T-helper 1 cell treated with Interleukin-12 subunit alpha and Interleukin-12 subunit beta and Interleukin-4 antibody, amounts not matched to agents 30 μg/mL and 1 μg/mL, for 36 hours (primary cell): ENCODE measurements at regions not wholly inside any gene's neighbourhood (a gene's known extent, or its start where the extent isn't known, plus 50 kb on each side); places are given as distances from the start of the nearest gene placed in this dataset.

Experiments
- H3K27ac Mint-ChIP-seq: one replicate; pipeline ENCODE4 v1.8.0; 2021; ENCODE audit warnings: mild to moderate bottlenecking, mixed read lengths
- H3K27me3 Mint-ChIP-seq: one replicate; pipeline ENCODE4 v1.8.0; 2021; ENCODE audit warnings: low read depth, mixed read lengths
- H3K36me3 Mint-ChIP-seq: one replicate; pipeline ENCODE4 v1.8.0; 2021; ENCODE audit warnings: low read depth, mixed read lengths
- H3K4me1 Mint-ChIP-seq: one replicate; pipeline ENCODE4 v1.8.0; 2021; ENCODE audit warnings: low read depth, mixed read lengths
- H3K4me3 Mint-ChIP-seq: one replicate; pipeline ENCODE4 v1.8.0; 2021; ENCODE audit warnings: mild to moderate bottlenecking, moderate library complexity, mixed read lengths
- H3K9me3 Mint-ChIP-seq: one replicate; pipeline ENCODE4 v1.8.0; 2021; ENCODE audit warnings: mixed read lengths

GRCh38 chr5:89110916-89111646 is 228.1 kb upstream of the MEF2C start:
- Mint-ChIP-seq H3K27me3 (no peaks in the 10 kb centered on the region), H3K9me3 (no peaks in the 10 kb centered on the region), H3K4me3 (no peak overlapping the region), H3K4me1 (no peaks in the 10 kb centered on the region), H3K36me3 (no peaks in the 10 kb centered on the region), H3K27ac (no peak overlapping the region)

DNA sequence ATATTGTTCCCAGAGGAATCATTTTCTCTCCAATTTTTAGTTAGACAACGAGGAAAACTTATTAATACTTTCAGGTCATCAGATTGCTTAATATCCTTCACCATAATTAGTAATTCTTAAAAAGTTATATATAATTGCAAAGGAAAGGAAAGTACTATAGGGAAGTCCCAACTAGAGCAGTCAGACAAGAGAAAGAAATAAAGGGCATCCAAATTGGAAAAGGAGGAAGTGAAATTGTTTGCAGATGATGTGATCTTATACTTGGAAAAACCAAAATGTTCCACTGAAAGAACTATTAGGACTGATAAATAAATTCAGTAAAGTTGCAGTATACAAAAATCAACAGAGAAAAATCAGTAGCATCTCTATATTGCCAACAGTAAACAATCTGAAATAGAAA is 223.5 kb upstream of the MEF2C start:
- Mint-ChIP-seq H3K36me3 (no peaks in the 10 kb centered on the region), H3K4me3 (no peak overlapping the region), H3K27ac (no peak overlapping the region), H3K27me3 (no peaks in the 10 kb centered on the region), H3K4me1 (no peaks in the 10 kb centered on the region), H3K9me3 (no peaks in the 10 kb centered on the region)

GRCh38 chr5:89105836-89106235 is 222.9 kb upstream of the MEF2C start:
- Mint-ChIP-seq H3K36me3 (no peaks in the 10 kb centered on the region), H3K4me3 (no peak overlapping the region), H3K4me1 (no peaks in the 10 kb centered on the region), H3K27ac (no peak overlapping the region), H3K27me3 (no peaks in the 10 kb centered on the region), H3K9me3 (no peaks in the 10 kb centered on the region)

DNA sequence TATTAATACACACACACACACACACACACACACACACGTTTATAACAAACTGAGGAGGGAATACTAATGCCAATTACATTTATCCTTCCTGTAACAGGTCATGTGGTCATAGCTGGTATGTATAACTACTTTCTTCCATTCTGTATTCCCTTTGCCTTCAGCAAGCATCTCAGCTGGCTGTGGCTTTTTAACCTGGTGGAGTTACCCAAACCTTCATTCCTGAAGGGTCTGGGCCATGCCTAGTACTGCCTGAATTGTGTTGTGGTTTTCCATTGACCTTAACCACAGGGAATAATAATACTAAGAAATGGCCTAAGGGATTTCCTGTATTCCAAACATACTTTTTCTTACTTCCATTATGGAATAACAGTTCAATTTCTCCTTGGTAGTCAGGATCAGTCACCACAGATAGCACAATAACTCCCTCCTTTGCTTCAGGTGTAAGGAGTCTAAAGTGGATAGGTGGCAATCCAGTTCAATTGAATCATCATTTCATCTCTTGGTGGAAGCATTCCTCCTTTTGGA is 222.2 kb upstream of the MEF2C start:
- no peaks in the 10 kb centered on the region for H3K4me1 Mint-ChIP-seq
- H3K4me3 Mint-ChIP-seq: no peak overlapping the region
- no peak overlapping the region for H3K27ac Mint-ChIP-seq
- no peaks in the 10 kb centered on the region for H3K27me3 Mint-ChIP-seq
- H3K9me3 Mint-ChIP-seq: no peaks in the 10 kb centered on the region
- H3K36me3 Mint-ChIP-seq: no peaks in the 10 kb centered on the region

DNA sequence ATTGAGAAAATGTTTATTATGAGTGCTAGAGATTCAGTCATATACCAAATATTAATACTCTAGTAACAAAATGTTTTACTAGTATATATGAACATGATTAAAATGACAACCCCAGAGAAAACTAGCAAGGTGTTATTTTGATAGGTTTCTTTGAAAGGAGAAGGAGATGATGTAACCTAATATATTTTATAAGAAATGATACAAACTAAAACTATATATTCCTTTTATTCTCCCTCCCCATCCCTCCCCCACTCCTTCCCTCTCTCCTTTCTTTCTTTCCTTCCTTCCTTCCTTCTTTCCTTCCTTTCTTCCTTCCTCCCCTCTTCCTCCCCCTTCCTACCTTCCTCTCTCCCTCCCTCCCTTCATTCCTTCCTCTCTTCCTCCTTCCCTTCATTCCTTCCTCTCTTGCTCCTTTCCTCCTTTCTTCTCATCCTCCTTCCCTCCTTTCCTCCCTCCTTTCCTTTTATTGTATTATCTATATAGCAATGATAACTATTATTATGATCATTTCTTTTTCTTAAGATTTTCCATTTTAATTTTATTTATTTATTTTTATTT is 215.3 kb upstream of the MEF2C start:
- no peaks in the 10 kb centered on the region for H3K27me3 Mint-ChIP-seq
- H3K27ac Mint-ChIP-seq: no peak overlapping the region
- no peak overlapping the region for H3K4me3 Mint-ChIP-seq
- no peaks in the 10 kb centered on the region for H3K9me3 Mint-ChIP-seq
- no peaks in the 10 kb centered on the region for H3K36me3 Mint-ChIP-seq
- no peaks in the 10 kb centered on the region for H3K4me1 Mint-ChIP-seq

GRCh38 chr5:89097103-89097502 is 214.1 kb upstream of the MEF2C start:
- no peaks in the 10 kb centered on the region for H3K36me3 Mint-ChIP-seq
- no peaks in the 10 kb centered on the region for H3K27me3 Mint-ChIP-seq
- no peak overlapping the region for H3K27ac Mint-ChIP-seq
- H3K4me3 Mint-ChIP-seq: no peak overlapping the region
- no peaks in the 10 kb centered on the region for H3K4me1 Mint-ChIP-seq
- H3K9me3 Mint-ChIP-seq: no peaks in the 10 kb centered on the region

DNA sequence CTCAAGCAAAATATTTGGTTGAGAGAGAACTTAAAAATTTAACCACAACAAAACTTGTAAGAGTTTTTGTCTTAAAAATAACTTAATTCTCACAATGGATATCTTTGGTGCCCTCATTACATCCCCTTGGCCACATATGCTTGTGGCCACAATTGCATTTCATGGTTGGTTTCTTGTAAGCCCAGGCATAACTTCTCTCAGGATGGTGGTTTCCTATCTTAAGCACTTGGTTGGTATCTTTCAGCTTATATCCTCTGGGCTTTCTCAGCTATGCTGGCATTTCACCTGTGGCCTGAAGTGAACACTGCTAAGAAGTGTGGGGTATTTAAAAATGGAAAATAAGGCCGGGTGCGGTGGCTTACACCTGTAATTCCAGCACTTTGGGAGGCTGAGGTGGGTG is 212.4 kb upstream of the MEF2C start:
- no peaks in the 10 kb centered on the region for H3K9me3 Mint-ChIP-seq
- no peak overlapping the region for H3K4me3 Mint-ChIP-seq
- H3K36me3 Mint-ChIP-seq: no peaks in the 10 kb centered on the region
- H3K27me3 Mint-ChIP-seq: no peaks in the 10 kb centered on the region
- no peaks in the 10 kb centered on the region for H3K4me1 Mint-ChIP-seq
- H3K27ac Mint-ChIP-seq: no peak overlapping the region

DNA sequence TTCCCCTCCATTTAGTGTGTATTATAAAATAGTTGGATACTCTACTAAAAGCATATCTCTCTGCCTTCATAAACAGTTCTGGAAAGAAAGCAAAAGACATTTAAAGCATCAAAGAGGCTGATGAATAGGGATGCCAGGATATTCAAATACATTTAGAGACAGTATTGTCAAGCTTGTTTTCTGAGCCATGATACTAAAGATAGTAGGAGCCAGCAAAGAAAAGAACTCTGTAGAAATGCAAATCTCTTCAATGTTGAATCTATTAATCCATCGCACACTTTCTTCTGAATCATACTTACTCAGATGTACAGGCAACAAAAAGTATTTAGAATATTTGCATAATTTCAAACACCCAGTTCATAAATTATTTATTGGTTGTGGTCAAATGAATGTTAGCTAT is 207.1 kb upstream of the MEF2C start:
- H3K4me3 Mint-ChIP-seq: no peak overlapping the region
- H3K36me3 Mint-ChIP-seq: no peaks in the 10 kb centered on the region
- H3K27ac Mint-ChIP-seq: no peak overlapping the region
- H3K4me1 Mint-ChIP-seq: no peaks in the 10 kb centered on the region
- no peaks in the 10 kb centered on the region for H3K9me3 Mint-ChIP-seq
- no peaks in the 10 kb centered on the region for H3K27me3 Mint-ChIP-seq

GRCh38 chr5:89087551-89088318 is 204.8 kb upstream of the MEF2C start:
- H3K4me1 Mint-ChIP-seq: no peaks in the 10 kb centered on the region
- H3K27ac Mint-ChIP-seq: no peak overlapping the region
- H3K4me3 Mint-ChIP-seq: no peak overlapping the region
- no peaks in the 10 kb centered on the region for H3K36me3 Mint-ChIP-seq
- H3K27me3 Mint-ChIP-seq: no peaks in the 10 kb centered on the region
- H3K9me3 Mint-ChIP-seq: no peaks in the 10 kb centered on the region

DNA sequence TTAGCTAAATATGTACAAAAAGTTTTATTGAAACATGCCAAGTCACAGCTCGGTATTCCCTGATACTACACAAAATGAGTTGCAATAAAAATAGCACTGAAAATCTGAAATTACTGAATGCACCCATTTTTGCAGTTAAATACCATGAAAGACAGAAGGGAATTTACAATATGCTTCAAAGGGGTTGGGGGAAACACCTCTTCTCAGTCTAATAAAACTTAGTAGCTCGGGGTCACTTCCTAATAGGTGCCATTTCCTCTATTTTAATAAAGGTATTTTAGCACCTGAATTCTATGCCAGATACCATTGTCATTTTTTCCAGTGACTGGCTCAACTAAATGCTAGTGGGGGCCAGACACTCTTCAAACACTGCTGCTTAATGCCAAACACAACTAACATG is 204.1 kb upstream of the MEF2C start:
- H3K27me3 Mint-ChIP-seq: no peaks in the 10 kb centered on the region
- no peak overlapping the region for H3K4me3 Mint-ChIP-seq
- H3K9me3 Mint-ChIP-seq: no peaks in the 10 kb centered on the region
- no peaks in the 10 kb centered on the region for H3K36me3 Mint-ChIP-seq
- no peak overlapping the region for H3K27ac Mint-ChIP-seq
- H3K4me1 Mint-ChIP-seq: no peaks in the 10 kb centered on the region

- Mint-ChIP-seq H3K27ac (no peak overlapping the region), H3K36me3 (no peaks in the 10 kb centered on the region)
Measured at GRCh38 chr5:89086390-89087086, 203.6 kb upstream of the MEF2C start.

GRCh38 chr5:89083791-89084190 is 200.8 kb upstream of the MEF2C start:
- Mint-ChIP-seq H3K27me3 (no peaks in the 10 kb centered on the region), H3K4me3 (no peak overlapping the region), H3K27ac (no peak overlapping the region), H3K36me3 (no peaks in the 10 kb centered on the region), H3K9me3 (no peaks in the 10 kb centered on the region), H3K4me1 (no peaks in the 10 kb centered on the region)

More at GRCh38 chr5:89086390-89087086, 203.6 kb upstream of the MEF2C start:
- no peak overlapping the region for H3K4me3 Mint-ChIP-seq
- H3K9me3 Mint-ChIP-seq: no peaks in the 10 kb centered on the region
- no peaks in the 10 kb centered on the region for H3K27me3 Mint-ChIP-seq
- no peaks in the 10 kb centered on the region for H3K4me1 Mint-ChIP-seq

DNA sequence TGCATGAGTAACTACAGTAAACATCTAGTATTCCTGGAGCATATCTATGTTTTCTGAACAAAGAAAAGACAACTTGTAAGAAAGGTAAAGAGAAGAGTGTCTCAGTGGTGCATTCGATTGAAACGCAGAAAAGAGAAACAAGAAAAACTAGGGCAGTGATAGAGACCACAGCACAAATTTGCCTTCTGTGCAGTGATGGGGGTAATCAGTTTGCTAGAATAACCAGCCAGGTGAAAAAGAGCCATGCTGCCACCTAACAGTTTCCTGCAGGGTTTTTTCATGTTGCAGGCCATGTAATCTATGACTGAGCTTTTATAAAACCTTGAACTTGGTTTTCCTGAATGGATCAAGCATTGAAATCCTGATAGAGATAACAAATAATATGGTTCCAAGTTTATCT is 198.4 kb upstream of the MEF2C start:
- Mint-ChIP-seq H3K4me1 (no peaks in the 10 kb centered on the region), H3K36me3 (no peaks in the 10 kb centered on the region), H3K9me3 (no peaks in the 10 kb centered on the region), H3K4me3 (no peak overlapping the region), H3K27me3 (no peaks in the 10 kb centered on the region), H3K27ac (no peak overlapping the region)

DNA sequence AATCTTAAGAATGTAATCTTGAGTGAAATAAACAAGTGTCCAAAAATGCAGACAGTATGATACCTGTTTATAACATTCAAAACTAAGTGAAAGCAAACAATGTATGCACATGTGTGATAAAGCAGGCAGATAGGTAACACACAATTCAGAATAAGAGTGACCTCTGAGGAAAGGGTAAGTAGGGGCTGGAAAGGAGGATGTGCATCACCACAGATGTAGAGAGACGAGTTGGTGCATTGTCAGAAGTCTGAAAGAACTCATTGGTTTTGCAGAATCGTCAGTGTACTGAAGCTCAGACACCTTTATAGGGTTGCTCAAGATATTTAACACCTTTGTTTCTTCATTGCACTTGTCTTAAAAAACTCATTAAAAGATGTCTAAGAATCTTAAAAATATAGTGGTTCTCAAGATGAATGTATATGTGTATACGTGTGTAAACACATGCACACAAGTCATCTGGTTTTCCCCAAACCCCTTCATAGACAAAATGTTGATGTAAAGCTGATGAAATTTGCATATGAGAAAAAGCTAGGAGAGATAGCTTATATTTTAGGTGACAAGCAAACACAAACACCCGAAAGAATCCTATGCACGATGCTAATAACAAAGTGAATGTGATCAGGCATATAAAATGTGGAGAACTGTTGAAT is 197.6 kb upstream of the MEF2C start:
- Mint-ChIP-seq H3K4me3 (no peak overlapping the region), H3K9me3 (no peaks in the 10 kb centered on the region), H3K27ac (no peak overlapping the region), H3K27me3 (no peaks in the 10 kb centered on the region), H3K4me1 (no peaks in the 10 kb centered on the region), H3K36me3 (no peaks in the 10 kb centered on the region)
